DOHH2 (cell line): ENCODE measurements at regions not wholly inside any gene's neighbourhood (a gene's known extent, or its start where the extent isn't known, plus 50 kb on each side); places are given as distances from the start of the nearest gene placed in this dataset.

Experiments
- H3F3A ChIP-seq: fragments of 200-600 bp; sonication (generic), shearing (Covaris generic); 2 replicates; pipeline ENCODE4 v1.6.0; 2016; ENCODE audit warnings: antibody characterized with exemption, mild to moderate bottlenecking; ENCODE audit not compliant: control insufficient read depth, insufficient read depth
- H3K27ac ChIP-seq: fragments of 200-600 bp; sonication (generic); 2 replicates; pipeline ENCODE4 v1.5.1; 2014; ENCODE audit warnings: low read depth, mild to moderate bottlenecking, low read length, moderate library complexity
- H3K27me3 ChIP-seq: fragments of 200-600 bp; sonication (generic); 2 replicates; pipeline ENCODE4 v1.6.1; 2014; ENCODE audit warnings: mild to moderate bottlenecking, low read length, mixed read lengths; ENCODE audit not compliant: control insufficient read depth
- H3K36me3 ChIP-seq: fragments of 200-600 bp; sonication (generic); 2 replicates; pipeline ENCODE4 v1.6.1; 2014; ENCODE audit warnings: mild to moderate bottlenecking, low read length, moderate library complexity, mixed read lengths; ENCODE audit not compliant: control insufficient read depth
- H3K4me1 ChIP-seq: fragments of 200-600 bp; sonication (generic); 2 replicates; pipeline ENCODE4 v1.6.1; 2014; ENCODE audit warnings: mild to moderate bottlenecking, low read length, mixed read lengths; ENCODE audit not compliant: control insufficient read depth
- H3K4me2 ChIP-seq: fragments of 200-600 bp; sonication (generic); 2 replicates; pipeline ENCODE4 v1.6.0; 2014; ENCODE audit warnings: mild to moderate bottlenecking, low read length, moderate library complexity
- H3K4me3 ChIP-seq: fragments of 200-600 bp; sonication (generic); 2 replicates; pipeline ENCODE4 v1.5.1; 2014; ENCODE audit warnings: mild to moderate bottlenecking, low read length, mixed read lengths
- H3K79me2 ChIP-seq: fragments of 200-600 bp; sonication (generic); 2 replicates; pipeline ENCODE4 v1.6.1; 2014; ENCODE audit warnings: mild to moderate bottlenecking, low read length, mixed read lengths; ENCODE audit not compliant: control insufficient read depth
- H3K9me2 ChIP-seq: fragments of 200-600 bp; sonication (generic); replicated peaks from 2 replicates; pipeline ENCODE4 v1.6.1; 2014; ENCODE audit warnings: mild to moderate bottlenecking, low read length, mixed read lengths; ENCODE audit not compliant: control insufficient read depth
- H3K9me3 ChIP-seq: fragments of 200-600 bp; sonication (generic); 2 replicates; pipeline ENCODE4 v1.6.1; 2014; ENCODE audit warnings: antibody characterized with exemption, low read length, mixed read lengths; ENCODE audit not compliant: control insufficient read depth, insufficient read depth
- H4K20me1 ChIP-seq: fragments of 200-600 bp; sonication (generic); 2 replicates; pipeline ENCODE4 v1.6.0; 2014; ENCODE audit warnings: low read depth, mild to moderate bottlenecking, antibody characterized with exemption, low read length, moderate library complexity; ENCODE audit not compliant: control insufficient read depth, insufficient read depth
- CTCF ChIP-seq: fragments of 200-600 bp; sonication (generic); IDR thresholded peaks from one replicate; pipeline ENCODE4 v1.5.1; 2014; ENCODE audit warnings: antibody characterized with exemption, mild to moderate bottlenecking, low read depth, low read length; ENCODE audit not compliant: poor library complexity, severe bottlenecking
- EZH2phosphoT487 ChIP-seq: fragments of 200-600 bp; sonication (generic); IDR thresholded peaks from 2 replicates; pipeline ENCODE4 v1.6.1; 2017; ENCODE audit warnings: borderline replicate concordance, mild to moderate bottlenecking, antibody characterized with exemption, low read length, moderate library complexity, mixed read lengths

GRCh38 chr16:86714166-86714565 lies 135.8 kb downstream of the FOXL1 start:
- no peaks in the 10 kb centered on the region for H3K4me1 ChIP-seq
- no peak for TF ChIP-seq CTCF
- no peak for TF ChIP-seq EZH2phosphoT487
- H3K4me2 ChIP-seq: no peak overlapping the region
- H3K27ac ChIP-seq: no peak overlapping the region
- H3F3A ChIP-seq: no peaks in the 10 kb centered on the region
- H4K20me1 ChIP-seq: no peaks in the 10 kb centered on the region
- no peak overlapping the region for H3K4me3 ChIP-seq
- no peaks in the 10 kb centered on the region for H3K9me2 ChIP-seq
- no peaks in the 10 kb centered on the region for H3K36me3 ChIP-seq
- H3K9me3 ChIP-seq: no peaks in the 10 kb centered on the region
- no peaks in the 10 kb centered on the region for H3K79me2 ChIP-seq
- H3K27me3 ChIP-seq: no peaks in the 10 kb centered on the region

GRCh38 chr16:86716649-86717048 lies 138.3 kb downstream of the FOXL1 start:
- no peak for TF ChIP-seq EZH2phosphoT487
- no peak for TF ChIP-seq CTCF
- no peaks in the 10 kb centered on the region for H3K36me3 ChIP-seq
- H3F3A ChIP-seq: no peaks in the 10 kb centered on the region
- H3K79me2 ChIP-seq: no peaks in the 10 kb centered on the region
- no peak overlapping the region for H3K4me3 ChIP-seq
- H3K27ac ChIP-seq: no peak overlapping the region
- no peak overlapping the region for H3K4me2 ChIP-seq
- no peaks in the 10 kb centered on the region for H3K27me3 ChIP-seq
- H3K4me1 ChIP-seq: no peaks in the 10 kb centered on the region
- H3K9me3 ChIP-seq: no peaks in the 10 kb centered on the region
- H4K20me1 ChIP-seq: no peaks in the 10 kb centered on the region
- no peaks in the 10 kb centered on the region for H3K9me2 ChIP-seq

- Histone ChIP-seq H3K9me3 (no peaks in the 10 kb centered on the region), H4K20me1 (no peaks in the 10 kb centered on the region), H3K9me2 (no peaks in the 10 kb centered on the region), H3K27me3 (no peaks in the 10 kb centered on the region), H3K27ac (no peak overlapping the region), H3K36me3 (no peaks in the 10 kb centered on the region), H3F3A (no peaks in the 10 kb centered on the region), H3K4me2 (no peak overlapping the region), H3K79me2 (no peaks in the 10 kb centered on the region), H3K4me3 (no peak overlapping the region), H3K4me1 (no peaks in the 10 kb centered on the region)
- TF ChIP-seq EZH2phosphoT487 (no peak), CTCF (no peak)
These were observed 139.8 kb downstream of the FOXL1 start for GRCh38 chr16:86718118-86718517.

- Histone ChIP-seq H3K4me3 (no peak overlapping the region), H3K4me1 (no peaks in the 10 kb centered on the region), H3F3A (no peaks in the 10 kb centered on the region), H3K27me3 (no peaks in the 10 kb centered on the region), H3K4me2 (no peak overlapping the region), H3K9me2 (no peaks in the 10 kb centered on the region), H3K36me3 (no peaks in the 10 kb centered on the region), H4K20me1 (no peaks in the 10 kb centered on the region; the same call in 1 of the 2 replicates), H3K27ac (no peak overlapping the region), H3K79me2 (no peaks in the 10 kb centered on the region), H3K9me3 (no peaks in the 10 kb centered on the region)
- TF ChIP-seq EZH2phosphoT487: no peak
- no peak for TF ChIP-seq CTCF
These were observed 144.6 kb downstream of the FOXL1 start for GRCh38 chr16:86722970-86723369.
